ENCODE measurements at regions not wholly inside any gene's neighbourhood (a gene's known extent, or its start where the extent isn't known, plus 50 kb on each side); places are given as distances from the start of the nearest gene placed in this dataset.

GRCh38 chr1:195866091-195866780, 742.0 kb downstream of the KCNT2 start:
- TF ChIP-seq CTCF (conservative IDR thresholded peaks at IDR 0.05) (no peak), EZH2 (IDR thresholded peaks at IDR 0.05; ENCODE audit: low read depth) (no peak)
- no peaks in the 10 kb centered on the region for H3K36me3 ChIP-seq (ENCODE audit: low read depth)
- no peaks in the 10 kb centered on the region for H3K4me1 ChIP-seq (replicated peaks; ENCODE audit: insufficient read depth)
- H2AFZ ChIP-seq = no peak overlapping the region; the same call in 1 of the 2 replicates
- H3K4me2 ChIP-seq = no peak overlapping the region
- BruUV-seq (replicated peaks) = no TSS peak
- intact Hi-C loops (cut with micrococcal nuclease; ENCODE audit: unreplicated experiment) = no loop called here
- H3K27ac ChIP-seq = no peak overlapping the region
- DNase-seq = no peak
- no peaks in the 10 kb centered on the region for H3F3A ChIP-seq (ENCODE audit: insufficient read depth, low read depth)
- no peaks in the 10 kb centered on the region for H3K9me3 ChIP-seq (ENCODE audit: insufficient read depth, low read depth)
- POLR2A ChIA-PET (ENCODE audit: unreplicated experiment) = no interaction called here
- no peaks in the 10 kb centered on the region for H4K20me1 ChIP-seq (ENCODE audit: insufficient read depth)
- no peaks in the 10 kb centered on the region; the same call in 1 of the 2 replicates for H3K9me2 ChIP-seq (ENCODE audit: insufficient read depth)
- CTCF ChIA-PET = no interaction called here
- H3K27me3 ChIP-seq (ENCODE audit: insufficient read depth, low read depth) = no peaks in the 10 kb centered on the region
- no peaks in the 10 kb centered on the region for H3K79me2 ChIP-seq (ENCODE audit: low read depth)
- H3K4me3 ChIP-seq = no peak overlapping the region

GRCh38 chr1:195851804-195852203, 756.4 kb downstream of the KCNT2 start:
- DNase-seq = no peak
- intact Hi-C loops (cut with micrococcal nuclease; ENCODE audit: unreplicated experiment) = no loop called here
- Histone ChIP-seq H3K79me2 (ENCODE audit: low read depth) (no peaks in the 10 kb centered on the region), H3K4me3 (no peak overlapping the region), H4K20me1 (ENCODE audit: insufficient read depth) (no peaks in the 10 kb centered on the region), H3K9me3 (ENCODE audit: insufficient read depth, low read depth) (no peaks in the 10 kb centered on the region), H3F3A (ENCODE audit: insufficient read depth, low read depth) (no peaks in the 10 kb centered on the region), H3K9me2 (ENCODE audit: insufficient read depth) (no peaks in the 10 kb centered on the region), H3K4me2 (no peak overlapping the region), H3K36me3 (ENCODE audit: low read depth) (no peaks in the 10 kb centered on the region), H3K27me3 (ENCODE audit: insufficient read depth, low read depth) (no peaks in the 10 kb centered on the region), H3K4me1 (replicated peaks; ENCODE audit: insufficient read depth) (no peaks in the 10 kb centered on the region), H3K27ac (no peak overlapping the region), H2AFZ (0 out of 2 replicates have a peak overlapping the region, but pooled peaks have one; percentile 29)
- no TSS peak for BruUV-seq (replicated peaks)
- POLR2A ChIA-PET (ENCODE audit: unreplicated experiment) = no interaction called here
- TF ChIP-seq CTCF (conservative IDR thresholded peaks at IDR 0.05) (no peak), EZH2 (IDR thresholded peaks at IDR 0.05; ENCODE audit: low read depth) (no peak)
- CTCF ChIA-PET = no interaction called here

- DNase-seq = no peak
- Histone ChIP-seq H3K36me3 (ENCODE audit: low read depth) (no peaks in the 10 kb centered on the region), H3K27ac (no peak overlapping the region), H2AFZ (0 out of 2 replicates have a peak overlapping the region, but pooled peaks have one; percentile 29), H3K9me3 (ENCODE audit: insufficient read depth, low read depth) (no peaks in the 10 kb centered on the region), H3K9me2 (ENCODE audit: insufficient read depth) (no peaks in the 10 kb centered on the region; the same call in 1 of the 2 replicates), H3K4me2 (no peak overlapping the region), H3K4me3 (no peak overlapping the region), H3K79me2 (ENCODE audit: low read depth) (no peaks in the 10 kb centered on the region), H3F3A (ENCODE audit: insufficient read depth, low read depth) (no peaks in the 10 kb centered on the region), H3K27me3 (ENCODE audit: insufficient read depth, low read depth) (no peaks in the 10 kb centered on the region), H4K20me1 (ENCODE audit: insufficient read depth) (no peaks in the 10 kb centered on the region), H3K4me1 (replicated peaks; ENCODE audit: insufficient read depth) (no peaks in the 10 kb centered on the region)
- no TSS peak for BruUV-seq (replicated peaks)
- POLR2A ChIA-PET (ENCODE audit: unreplicated experiment) = no interaction called here
- intact Hi-C loops (cut with micrococcal nuclease; ENCODE audit: unreplicated experiment) = no loop called here
- TF ChIP-seq EZH2 (IDR thresholded peaks at IDR 0.05; ENCODE audit: low read depth) = no peak
- no peak for TF ChIP-seq CTCF (conservative IDR thresholded peaks at IDR 0.05)
- CTCF ChIA-PET = no interaction called here
Measured at GRCh38 chr1:195851016-195851601, 757.1 kb downstream of the KCNT2 start.

Data from PC-9 (cell line).